ENCODE measurements at regions not wholly inside any gene's neighbourhood (a gene's known extent, or its start where the extent isn't known, plus 50 kb on each side); places are given as distances from the start of the nearest gene placed in this dataset.

- DNase-seq (ENCODE audit: low read depth): no peak
Measured at GRCh38 chr2:103276869-103277268, 515.0 kb downstream of the TMEM182 start.

- DNase-seq (ENCODE audit: low read depth): no peak
Measured at GRCh38 chr2:103284750-103285149, 522.9 kb downstream of the TMEM182 start.

- no peak for DNase-seq (ENCODE audit: low read depth)
Measured at GRCh38 chr2:103285354-103285753, 523.5 kb downstream of the TMEM182 start.

GRCh38 chr2:103287746-103288145 lies 525.9 kb downstream of the TMEM182 start:
- no peak for DNase-seq (ENCODE audit: low read depth)

- DNase-seq (ENCODE audit: low read depth): no peak
Measured at GRCh38 chr2:103288696-103289095, 526.9 kb downstream of the TMEM182 start.

GRCh38 chr2:103289105-103289725 lies 527.4 kb downstream of the TMEM182 start:
- DNase-seq (ENCODE audit: low read depth): no peak

GRCh38 chr2:103292573-103292972 lies 530.7 kb downstream of the TMEM182 start:
- no peak for DNase-seq (ENCODE audit: low read depth)

- no peak for DNase-seq (ENCODE audit: low read depth)
Measured at GRCh38 chr2:103293067-103293741, 531.4 kb downstream of the TMEM182 start.

- no peak for DNase-seq (ENCODE audit: low read depth)
Measured at GRCh38 chr2:103293742-103294077, 531.9 kb downstream of the TMEM182 start.

- no peak for DNase-seq (ENCODE audit: low read depth)
Measured at GRCh38 chr2:103294420-103294819, 532.6 kb downstream of the TMEM182 start.

GRCh38 chr2:103295591-103295990 lies 533.8 kb downstream of the TMEM182 start:
- DNase-seq (ENCODE audit: low read depth): no peak

- no peak for DNase-seq (ENCODE audit: low read depth)
Measured at GRCh38 chr2:103324671-103325070, 562.8 kb downstream of the TMEM182 start.

GRCh38 chr2:103327386-103327785 lies 565.6 kb downstream of the TMEM182 start:
- no peak for DNase-seq (ENCODE audit: low read depth)

- DNase-seq (ENCODE audit: low read depth): no peak
Measured at GRCh38 chr2:103327966-103328365, 566.1 kb downstream of the TMEM182 start.

GRCh38 chr2:103335403-103335802 lies 573.6 kb downstream of the TMEM182 start:
- no peak for DNase-seq (ENCODE audit: low read depth)

- no peak for DNase-seq (ENCODE audit: low read depth)
Measured at GRCh38 chr2:103338819-103339218, 577.0 kb downstream of the TMEM182 start.

GRCh38 chr2:103346780-103347179 lies 584.9 kb downstream of the TMEM182 start:
- DNase-seq (ENCODE audit: low read depth): no peak

- DNase-seq (ENCODE audit: low read depth): no peak
Measured at GRCh38 chr2:103353774-103354173, 591.9 kb downstream of the TMEM182 start.

- no peak for DNase-seq (ENCODE audit: low read depth)
Measured at GRCh38 chr2:103355287-103355686, 593.5 kb downstream of the TMEM182 start.

- no peak for DNase-seq (ENCODE audit: low read depth)
Measured at GRCh38 chr2:103361712-103362111, 599.9 kb downstream of the TMEM182 start.

GRCh38 chr2:103363639-103364038 lies 601.8 kb downstream of the TMEM182 start:
- DNase-seq (ENCODE audit: low read depth): no peak

- no peak for DNase-seq (ENCODE audit: low read depth)
Measured at GRCh38 chr2:103364177-103364576, 602.3 kb downstream of the TMEM182 start.

GRCh38 chr2:103365071-103365470 lies 603.2 kb downstream of the TMEM182 start:
- DNase-seq (ENCODE audit: low read depth): no peak

GRCh38 chr2:103367877-103368276 lies 606.0 kb downstream of the TMEM182 start:
- DNase-seq (ENCODE audit: low read depth): no peak

Data from HS-5 (cell line).